Stomach (tissue), 4 donors: ENCODE measurements at regions not wholly inside any gene's neighbourhood (a gene's known extent, or its start where the extent isn't known, plus 50 kb on each side); places are given as distances from the start of the nearest gene placed in this dataset.

Experiments
- CTCF ChIP-seq, 7 experiments: fragments of 450-650 bp in 4 of 7; fragments of 200-600 bp in 3 of 7; sonication (generic) in 3 of 7; IDR thresholded peaks; one replicate each; pipeline ENCODE4 v1.5.1; 2016 to 2019; ENCODE audit warnings: antibody characterized with exemption in 7 of 7, control low read depth in 2 of 7, mild to moderate bottlenecking in 1 of 7
- EP300 ChIP-seq: sonication (generic); formaldehyde crosslinking; IDR thresholded peaks from one replicate; pipeline ENCODE4 v1.6.1; 2017; ENCODE audit warnings: antibody characterized with exemption
- POLR2AphosphoS5 ChIP-seq, 3 donors: sonication (generic); formaldehyde crosslinking; IDR thresholded peaks; one replicate each; pipeline ENCODE4 v1.6.1; 2016; ENCODE audit warnings: antibody characterized with exemption in 3 of 3

- TF ChIP-seq CTCF (IDR thresholded peaks at IDR 0.05) (no peak), EP300 (no peak), POLR2AphosphoS5 (IDR thresholded peaks at IDR 0.05) (no peak)
Measured at GRCh38 chr13:90713441-90714133, 633.9 kb upstream of the MIR17HG start.
